HG03025 (cell line): ENCODE measurements at regions not wholly inside any gene's neighbourhood (a gene's known extent, or its start where the extent isn't known, plus 50 kb on each side); places are given as distances from the start of the nearest gene placed in this dataset.

Experiments
- ATAC-seq: cut with Tn5 transposase; IDR thresholded peaks from one replicate; pipeline ENCODE4 v1.9.1; 2021; ENCODE audit warnings: mild to moderate bottlenecking, moderate library complexity; ENCODE audit not compliant: unreplicated experiment, low FRiP score

DNA sequence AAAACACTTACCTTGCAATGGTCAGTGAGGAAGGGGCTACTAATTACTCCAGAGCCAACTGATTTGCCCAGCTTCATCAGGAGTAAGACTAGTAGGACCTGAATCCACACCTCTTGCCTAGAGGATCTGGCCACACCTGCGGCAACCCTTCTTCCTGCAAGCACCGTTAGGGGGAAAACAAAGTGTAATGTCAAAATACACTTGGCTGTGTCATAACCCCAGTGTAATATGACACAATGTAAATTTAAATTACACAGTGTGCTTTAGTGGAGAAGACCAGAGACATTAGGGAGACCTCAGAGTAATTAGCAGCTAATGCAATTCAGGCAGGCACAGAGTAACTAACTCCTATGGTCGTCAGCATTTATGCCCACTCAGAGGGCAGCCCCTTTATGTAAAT is 308.5 kb upstream of the ARRDC4 start:
- no peak for ATAC-seq

DNA sequence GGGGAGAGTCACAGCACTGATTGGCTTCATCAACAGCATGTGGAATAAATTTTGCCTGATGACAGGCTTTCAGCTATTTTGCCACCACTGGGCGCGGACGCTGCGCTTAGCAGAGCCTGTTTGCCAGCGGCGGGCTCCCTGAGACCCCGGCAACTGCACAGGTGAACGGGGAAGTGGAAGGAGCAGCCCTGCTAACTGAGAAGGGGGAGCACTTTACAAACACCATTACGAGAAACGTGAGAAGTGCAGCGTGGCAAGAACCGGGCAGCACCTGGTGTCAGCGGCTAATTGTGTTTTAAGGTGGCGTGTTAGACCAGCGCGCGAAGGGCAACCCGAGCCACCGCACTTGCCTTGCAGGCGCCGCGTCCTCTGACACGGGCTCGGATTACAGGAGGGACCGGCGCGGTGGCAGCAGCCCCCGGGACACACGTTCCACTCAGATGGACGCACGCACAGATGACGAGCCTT is 307.8 kb upstream of the ARRDC4 start:
- ATAC-seq: no peak

DNA sequence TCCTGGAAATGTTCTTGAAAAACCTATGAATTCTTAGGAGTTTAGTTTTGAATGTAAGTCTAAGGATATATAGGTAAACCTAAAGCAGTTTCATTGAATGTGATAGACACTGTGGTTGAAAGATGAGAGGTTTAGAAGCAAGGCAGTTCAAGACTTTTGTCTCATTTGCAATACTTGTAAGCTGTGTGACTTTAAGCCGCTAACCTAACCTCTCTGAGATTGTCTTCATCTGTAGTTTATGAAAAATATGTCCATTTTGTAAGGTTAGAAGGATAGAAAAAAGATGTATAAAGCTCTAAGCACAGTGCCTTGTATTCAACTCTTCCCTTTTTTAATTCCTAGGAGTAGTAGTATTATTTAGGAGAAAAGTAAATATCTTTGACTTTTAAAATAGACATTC is 306.6 kb upstream of the ARRDC4 start:
- ATAC-seq: no peak

DNA sequence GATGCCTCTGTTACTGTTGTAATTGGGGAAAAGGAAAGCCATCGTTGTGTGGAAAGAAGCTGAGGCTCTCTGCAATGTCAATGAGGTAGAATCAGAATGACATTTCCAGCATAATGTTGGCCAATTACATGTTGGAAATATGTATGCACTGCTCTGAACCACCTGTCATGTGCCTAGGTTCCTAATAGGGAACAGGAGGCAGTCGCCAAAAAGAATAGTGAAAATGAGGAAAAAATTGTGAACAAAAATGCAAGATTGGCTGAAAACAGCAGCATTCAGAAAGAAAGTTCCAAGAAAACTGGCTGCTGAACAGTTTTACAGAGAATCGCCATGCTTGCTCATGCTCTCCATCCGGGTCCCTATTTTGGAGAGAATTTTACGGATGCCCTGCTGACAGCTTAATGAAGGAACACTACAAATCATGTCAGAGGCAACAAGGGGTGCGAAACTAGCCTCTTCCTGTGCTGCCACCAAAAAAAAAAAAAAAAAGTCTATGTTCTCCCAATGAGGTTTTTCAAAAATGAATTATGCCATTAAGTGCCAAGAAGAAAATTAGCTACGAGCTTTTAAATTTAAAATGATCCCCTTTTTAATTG is 305.9 kb upstream of the ARRDC4 start:
- ATAC-seq: no peak

DNA sequence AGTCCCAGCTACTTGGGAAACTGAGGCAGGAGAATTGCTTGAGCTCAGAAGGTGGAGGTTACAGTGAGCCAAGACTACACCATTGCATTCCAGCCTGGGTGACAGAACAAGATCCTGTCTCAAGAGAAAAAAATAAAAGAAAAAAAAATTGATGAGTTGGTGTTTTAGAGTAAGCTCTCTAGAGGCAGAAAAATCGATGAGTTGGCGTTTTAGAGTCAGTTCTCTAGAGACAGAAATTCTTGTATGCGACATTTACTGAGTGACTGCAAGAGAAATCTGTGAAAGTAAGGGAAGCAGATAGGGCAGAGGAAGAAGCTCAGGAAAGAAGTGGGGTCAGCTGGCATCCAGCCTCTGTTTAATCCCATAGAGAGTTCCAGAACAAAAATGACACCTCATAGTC is 298.7 kb upstream of the ARRDC4 start:
- ATAC-seq: no peak

DNA sequence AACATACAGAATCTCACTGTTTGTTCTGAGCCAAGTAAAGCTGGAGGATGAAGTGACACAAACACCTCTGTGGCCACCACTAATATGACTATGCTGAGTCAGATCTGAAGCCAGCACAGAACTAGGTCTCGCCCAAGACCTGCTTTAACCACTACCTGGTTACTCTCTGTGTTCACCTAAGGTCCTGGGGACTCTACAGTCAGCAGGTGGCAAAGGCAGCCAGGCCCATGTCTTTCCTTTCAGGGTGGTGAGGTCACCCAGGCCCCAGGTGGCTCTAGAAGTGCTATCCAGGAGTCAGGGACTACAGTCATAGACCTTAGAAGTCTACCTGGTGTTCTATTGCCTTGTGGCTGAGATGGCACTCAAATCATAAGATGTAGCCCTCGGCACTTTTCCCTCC is 287.9 kb upstream of the ARRDC4 start:
- ATAC-seq: no peak

DNA sequence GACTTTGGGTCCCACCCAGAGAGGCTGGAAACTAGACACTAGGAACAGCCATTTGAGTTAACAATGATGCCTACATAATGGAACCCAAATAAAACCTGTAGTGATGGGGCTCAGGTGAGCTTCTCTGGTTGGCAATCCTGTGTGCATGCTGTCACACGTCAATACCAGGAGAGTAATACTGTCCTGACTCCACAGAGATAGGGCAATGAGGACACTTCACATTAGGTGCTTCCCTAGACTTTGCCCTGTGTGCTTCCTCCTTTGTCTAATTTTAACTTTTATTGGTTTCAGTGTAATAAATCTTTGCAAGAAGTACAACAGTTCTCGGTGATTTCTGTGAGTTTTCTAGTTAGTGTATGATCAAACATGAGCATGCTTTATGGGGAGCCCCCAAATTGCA is 281.8 kb upstream of the ARRDC4 start:
- ATAC-seq: no peak

DNA sequence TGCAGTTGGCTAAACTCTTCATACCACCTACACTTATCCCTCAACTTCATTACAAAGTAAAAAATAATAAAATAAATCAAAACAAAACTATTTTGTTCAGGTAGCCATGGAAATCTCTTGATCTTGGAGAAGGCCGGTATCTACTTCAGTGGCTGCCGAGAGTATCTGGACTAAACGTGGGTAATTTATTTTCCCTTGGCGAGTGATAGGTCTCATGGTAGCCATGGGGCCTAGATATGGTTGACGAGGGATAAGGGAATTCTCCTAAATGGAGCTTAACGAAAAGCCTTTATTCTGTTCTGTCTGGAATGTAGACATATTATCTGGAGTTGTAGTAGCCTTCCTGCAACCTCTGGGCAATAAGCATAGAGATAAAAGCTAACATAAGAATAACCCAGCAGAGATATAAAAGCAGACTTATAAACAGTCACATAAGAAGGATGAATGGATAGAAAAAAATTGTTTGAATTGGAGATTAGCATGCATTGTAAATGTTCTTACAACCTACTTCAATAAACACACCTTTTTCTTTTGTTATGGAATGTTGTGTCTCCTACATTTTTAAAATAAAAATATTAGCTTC is 281.3 kb upstream of the ARRDC4 start:
- no peak for ATAC-seq

DNA sequence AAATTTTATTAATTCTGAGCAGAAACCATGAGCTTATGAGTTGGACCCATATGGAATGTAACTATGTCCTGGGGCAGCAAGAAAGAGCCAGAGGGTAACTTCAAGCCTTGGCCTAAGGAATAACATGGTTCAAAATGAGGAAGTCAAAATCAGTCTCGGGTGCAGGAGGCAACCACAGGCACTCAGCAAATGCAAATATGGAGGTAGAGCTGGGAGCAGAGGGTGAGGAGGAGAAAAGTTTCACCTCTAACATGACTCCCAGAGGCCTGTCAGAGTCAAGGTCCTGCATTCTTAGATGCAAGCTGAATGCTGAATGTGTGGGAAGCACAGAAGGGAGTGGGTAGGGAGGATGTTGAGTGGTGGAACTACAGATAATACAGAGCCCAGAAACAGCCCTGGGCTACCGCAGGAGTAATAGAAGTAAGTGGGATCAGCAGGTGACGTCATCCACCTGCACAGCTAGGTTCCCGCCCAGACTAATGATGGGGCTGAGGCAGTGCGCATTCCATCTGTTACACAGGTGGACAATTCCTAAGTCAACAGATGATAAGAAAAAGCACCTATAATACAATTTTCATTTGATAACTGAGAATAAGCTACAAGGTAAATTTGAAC is 279.8 kb upstream of the ARRDC4 start:
- no peak for ATAC-seq

DNA sequence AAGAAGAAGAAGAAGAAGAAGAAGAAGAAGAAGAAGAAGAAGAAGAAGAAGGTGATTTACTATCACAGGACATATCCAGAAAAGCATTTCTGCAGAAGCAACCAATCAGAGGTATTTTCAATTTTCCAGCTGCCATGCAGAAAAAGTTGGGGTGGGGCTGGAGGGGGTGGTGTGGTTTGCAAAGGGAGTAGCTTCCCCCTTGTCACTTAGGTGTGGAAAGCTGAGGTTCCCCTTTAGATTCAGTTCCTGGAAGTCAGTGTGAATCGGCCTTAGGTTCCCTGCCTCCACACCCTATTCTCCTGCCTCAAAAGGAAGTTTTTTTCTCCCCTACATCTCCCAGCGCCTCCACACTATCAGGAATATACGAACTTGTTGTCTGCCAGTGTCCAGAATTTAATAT is 276.7 kb upstream of the ARRDC4 start:
- ATAC-seq: no peak

DNA sequence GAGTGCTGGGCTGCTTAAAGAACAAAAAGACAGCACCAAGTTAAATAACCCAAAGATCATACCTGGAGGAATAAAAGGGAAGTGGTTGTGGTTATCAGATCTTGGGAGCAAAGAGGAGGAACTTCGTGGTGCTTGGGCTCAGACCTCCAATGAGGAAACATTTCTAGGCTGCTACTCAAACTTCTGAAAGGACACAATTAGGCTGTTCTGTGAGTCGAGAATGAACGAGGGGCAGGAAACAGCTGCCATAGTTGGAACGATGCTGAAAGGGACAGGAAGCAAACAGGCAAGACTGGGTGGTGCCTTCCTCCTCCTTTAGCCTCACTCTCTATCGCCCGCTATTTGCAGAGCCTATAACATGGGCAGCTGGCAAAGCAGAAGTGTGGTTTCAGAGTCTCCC is 276.3 kb upstream of the ARRDC4 start:
- no peak for ATAC-seq

DNA sequence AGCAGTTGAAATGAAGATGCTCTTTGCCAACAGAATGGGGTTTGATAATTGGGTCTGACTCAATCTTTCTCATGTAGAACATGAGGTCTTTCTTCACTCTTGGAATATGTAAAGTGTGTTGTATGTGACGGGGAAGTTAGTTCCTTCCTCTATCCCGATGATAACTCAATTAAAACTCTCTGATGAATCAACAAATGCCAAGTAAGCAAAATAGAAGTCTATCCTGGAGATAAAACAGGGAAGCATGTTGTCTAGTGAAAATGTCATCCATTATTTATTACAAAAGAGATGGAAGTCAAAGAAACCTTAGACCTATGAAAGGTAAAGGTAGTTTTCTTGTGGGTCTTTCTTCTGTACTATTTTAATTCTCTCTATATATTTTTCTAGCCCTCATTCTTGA is 274.2 kb upstream of the ARRDC4 start:
- ATAC-seq: no peak

DNA sequence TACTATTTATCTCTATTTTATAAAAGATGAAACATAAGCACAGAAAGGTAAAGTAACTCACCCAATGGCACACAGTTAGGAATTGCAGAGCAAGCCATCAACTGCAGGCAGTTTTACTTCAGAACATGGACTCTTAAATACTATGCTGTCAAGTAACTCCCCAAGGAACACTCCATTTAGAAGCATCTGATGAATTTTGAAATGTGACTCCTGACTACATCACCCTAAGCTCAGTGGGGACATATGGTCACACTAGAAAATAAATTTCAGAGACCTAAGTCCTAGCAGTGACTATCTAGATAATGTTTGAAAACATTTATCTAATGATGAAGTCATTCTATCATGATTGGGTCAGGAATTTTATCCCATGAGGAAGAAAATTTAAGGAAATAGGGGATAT is 272.8 kb upstream of the ARRDC4 start:
- ATAC-seq: no peak

DNA sequence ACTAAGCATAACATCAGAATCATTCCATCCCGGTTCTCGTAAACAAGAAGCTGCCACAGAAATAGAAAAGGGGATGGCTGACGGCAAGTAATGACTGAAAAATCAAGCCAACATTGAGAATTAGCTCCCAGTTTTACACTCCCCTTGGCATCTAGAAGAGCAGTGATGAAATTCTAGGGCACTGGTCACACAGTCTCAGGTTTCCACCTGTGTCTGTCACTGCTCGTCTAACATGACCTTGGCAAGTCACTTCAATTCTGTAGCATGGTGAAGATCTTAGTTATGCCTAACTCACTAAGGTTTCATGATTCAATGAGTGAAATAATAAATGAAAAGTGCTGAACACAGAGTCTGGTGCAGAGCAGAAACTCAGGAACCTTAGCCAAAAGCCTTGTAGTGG is 272.3 kb upstream of the ARRDC4 start:
- no peak for ATAC-seq

DNA sequence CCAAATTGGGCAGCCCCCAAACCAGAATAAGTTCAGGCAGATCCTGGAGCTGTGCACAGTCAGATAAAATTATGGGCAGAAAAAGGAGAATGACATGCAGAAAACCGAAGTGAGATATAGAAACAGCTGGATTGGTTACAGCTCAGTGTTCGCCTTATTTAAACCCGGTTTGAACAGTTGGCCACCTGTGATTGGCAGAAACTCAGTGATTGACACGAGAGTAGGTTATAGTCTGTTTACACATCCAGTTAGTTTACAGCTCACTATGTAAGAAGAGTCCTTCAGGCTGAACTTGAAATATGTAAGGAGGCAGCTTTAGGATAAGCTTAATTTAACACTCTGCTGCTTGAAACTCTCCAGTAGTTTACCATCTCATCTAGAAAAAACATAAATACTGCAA is 271.6 kb upstream of the ARRDC4 start:
- no peak for ATAC-seq

DNA sequence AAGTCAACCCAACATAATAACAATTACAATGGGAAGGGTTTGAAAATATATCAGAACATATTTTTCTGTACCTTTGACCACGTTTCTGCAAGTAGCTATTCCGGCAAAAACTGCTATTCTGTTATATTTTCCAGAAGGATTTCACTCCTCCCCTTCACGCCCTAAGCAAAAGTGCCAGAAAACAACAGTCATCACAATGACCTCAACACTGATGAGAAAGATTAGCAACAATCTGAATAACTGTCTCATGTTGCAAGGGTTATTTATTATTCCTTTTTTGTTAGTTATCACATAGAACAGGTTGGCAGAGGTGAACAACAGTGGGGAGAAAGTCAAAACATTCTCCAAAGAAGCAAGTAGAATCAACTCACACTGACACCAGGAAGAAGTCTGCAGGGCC is 269.4 kb upstream of the ARRDC4 start:
- ATAC-seq: no peak

DNA sequence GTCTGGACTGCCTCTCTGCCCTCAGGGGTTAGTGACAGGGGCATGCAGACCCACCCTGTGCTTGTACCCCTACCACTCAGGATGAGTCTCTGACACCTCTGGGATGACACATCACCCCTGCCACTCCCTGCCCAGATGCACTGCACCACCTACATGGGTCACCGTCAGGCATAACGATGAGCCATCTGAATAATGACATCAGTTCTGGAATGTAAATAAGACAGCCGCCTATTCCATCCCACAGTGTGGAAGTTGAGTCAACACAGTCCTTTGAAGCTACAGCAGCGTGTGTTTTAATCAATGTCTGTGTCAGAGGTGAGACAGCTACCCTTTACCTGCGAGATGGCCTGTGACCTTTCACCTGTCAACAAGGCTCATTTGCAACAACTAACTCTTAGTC is 268.7 kb upstream of the ARRDC4 start:
- no peak for ATAC-seq

DNA sequence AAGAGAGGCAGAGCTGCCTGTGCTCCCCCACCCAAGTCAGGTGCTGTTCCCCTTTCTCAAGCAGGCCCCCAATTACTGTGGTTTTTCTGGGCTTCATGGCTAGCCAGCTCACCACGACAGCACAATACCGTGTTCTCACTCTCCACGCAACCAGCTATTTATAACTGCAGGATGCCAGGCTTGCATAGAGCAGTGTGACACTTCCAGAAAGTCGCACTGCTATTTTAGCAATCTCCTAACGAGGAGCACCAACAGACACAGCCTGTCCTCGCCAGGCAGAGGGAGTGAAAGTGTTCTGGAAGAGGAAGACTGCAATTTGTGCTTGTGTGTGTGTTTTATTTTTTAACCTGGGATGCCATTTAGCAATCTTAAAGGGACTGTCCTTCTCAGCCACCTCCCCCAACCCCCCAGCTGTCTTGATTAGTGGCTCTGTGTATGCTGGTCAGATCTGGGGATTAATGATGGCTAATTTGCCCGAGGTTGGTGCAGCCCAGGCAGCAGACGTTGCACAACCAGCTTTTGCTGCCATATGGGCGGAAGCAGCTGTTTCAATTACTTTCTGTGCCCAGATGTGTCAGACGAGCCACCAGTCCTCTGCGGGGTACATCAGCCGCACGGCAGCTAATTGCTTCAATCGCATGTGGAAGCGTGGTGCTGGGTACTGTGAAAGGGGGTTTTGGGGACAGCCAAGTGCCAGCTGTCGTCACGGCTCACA is 268.0 kb upstream of the ARRDC4 start:
- ATAC-seq: no peak

DNA sequence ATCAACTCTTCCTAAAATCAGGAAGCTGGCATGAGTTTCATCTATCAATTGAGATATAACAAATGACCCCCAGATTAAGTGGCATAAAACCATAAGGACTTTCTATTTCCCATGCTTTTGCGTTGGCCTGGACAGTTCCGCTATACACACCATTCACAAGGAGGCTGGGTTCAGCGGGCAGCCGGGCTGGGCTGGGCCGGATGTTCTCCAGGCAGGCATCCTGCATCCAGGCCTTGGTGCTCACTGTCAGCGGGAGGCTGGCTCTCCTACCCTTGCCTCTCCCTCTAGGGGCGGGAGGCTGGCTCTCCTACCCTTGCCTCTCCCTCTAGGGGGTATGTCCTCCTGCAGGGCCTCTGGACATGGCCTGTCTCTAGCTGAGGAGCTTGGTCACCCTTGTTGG is 266.0 kb upstream of the ARRDC4 start:
- ATAC-seq: no peak

DNA sequence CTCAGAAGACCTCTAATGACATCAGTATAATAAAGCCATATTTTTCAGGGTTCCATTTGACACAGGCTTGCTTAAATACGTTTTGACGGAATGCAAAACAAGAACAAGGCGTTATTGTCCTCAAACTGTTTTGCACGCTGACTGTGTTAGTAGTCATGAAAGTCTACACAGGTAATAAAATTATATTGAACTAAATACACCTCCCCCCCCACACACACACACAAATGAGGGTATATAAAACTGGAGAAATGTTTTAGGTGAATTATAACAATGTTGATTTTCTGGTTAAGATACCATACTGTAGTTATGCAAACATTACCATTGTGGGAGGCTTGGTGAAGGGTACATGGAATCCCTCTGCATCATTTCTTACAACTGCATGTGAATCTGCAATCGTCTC is 257.1 kb upstream of the ARRDC4 start:
- ATAC-seq: no peak

DNA sequence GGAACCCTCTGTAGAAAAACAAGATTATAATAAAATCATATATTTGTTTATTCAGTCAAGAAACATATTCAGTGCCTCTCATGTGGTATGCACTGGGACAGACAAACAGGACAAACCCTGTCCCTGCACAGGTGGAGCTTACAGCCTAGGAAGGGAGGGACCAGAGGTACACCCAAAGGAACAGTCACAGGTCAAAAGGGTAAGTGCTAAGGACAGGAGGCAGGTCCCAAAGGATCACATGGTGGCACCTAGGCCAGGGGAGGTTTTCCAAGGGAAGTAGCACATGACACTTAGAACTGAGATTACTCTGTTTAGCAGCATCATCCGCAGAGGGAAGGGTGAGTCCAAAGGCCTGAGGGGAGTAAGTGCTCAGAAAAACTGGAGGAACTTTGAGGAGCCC is 254.4 kb upstream of the ARRDC4 start:
- no peak for ATAC-seq

DNA sequence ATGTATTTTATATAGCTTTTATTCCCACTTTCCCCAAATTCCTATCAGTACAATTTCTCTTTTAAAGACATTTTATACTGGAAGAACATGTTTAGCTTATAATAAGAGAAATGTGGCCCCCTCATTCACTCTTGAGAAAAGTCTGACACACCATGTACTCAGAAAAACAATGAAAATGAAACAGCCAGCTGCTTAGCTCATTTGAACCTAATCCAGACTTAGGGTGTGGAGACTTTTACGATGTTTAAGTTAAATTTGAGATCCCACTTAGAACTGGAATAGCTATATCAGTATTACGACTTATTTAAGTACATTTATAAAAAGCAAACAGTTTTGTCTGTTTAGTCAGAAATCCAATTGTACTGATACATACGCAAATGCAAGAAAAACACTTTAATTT is 252.3 kb upstream of the ARRDC4 start:
- ATAC-seq: no peak
